ENCODE measurements at regions not wholly inside any gene's neighbourhood (a gene's known extent, or its start where the extent isn't known, plus 50 kb on each side); places are given as distances from the start of the nearest gene placed in this dataset.

DNA sequence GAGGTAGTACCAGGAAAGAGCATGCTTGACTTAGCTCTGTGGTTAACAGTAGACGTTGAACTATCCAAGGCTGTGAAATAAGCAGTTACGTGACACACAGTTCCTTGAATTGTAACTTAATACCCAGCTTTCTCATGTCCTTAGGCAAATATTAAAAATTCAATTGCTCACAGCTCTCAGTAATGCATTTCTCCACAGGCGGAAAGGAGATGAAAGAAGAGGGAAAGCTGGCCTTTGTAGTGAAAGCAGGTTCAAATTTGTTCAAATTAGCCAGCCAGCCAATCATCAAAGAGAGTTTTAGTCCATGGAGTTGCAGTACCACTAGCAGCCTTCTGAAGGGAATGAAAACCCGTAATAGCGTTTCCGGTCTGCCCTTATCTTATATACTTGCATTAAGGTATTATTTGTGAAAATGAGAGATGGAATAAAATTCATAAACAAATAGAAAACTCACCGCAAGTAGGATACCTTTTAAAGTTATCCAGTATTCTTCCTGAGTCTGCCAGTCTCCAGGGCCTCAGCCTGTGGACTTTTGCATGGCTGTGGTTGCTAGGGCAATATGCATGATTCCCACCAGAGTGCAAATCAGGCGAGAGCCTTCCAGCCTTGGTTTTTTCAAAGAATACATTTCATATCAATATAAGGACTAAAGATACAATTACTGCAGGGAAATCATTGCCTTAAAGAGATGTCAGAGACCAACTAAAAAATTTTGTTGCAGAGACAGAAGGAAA is 795.5 kb downstream of the TNS3 start:
- no peak for DNase-seq (ENCODE audit: insufficient read length, low spot score, missing footprints)

DNA sequence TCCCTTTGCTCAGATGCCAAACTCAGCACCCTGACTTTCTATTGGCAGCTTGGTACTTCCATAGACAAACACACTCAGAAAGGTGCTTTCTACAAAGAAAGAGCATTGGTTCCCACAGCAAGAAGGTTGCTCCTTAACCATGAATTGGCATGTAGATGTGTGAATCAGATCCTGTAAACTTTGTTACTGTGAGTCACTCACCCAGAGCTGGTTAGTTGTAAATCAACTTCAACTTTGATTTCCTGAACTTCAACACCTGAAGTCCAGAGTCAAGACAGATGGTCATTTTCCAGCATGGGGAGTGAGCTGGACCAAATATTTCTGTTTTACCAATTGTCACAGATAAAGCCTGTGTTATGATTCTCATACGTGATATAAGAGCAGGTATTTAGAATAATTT is 797.2 kb downstream of the TNS3 start:
- Histone ChIP-seq H2AFZ (ENCODE audit: low read length) (no peak overlapping the region), H3K27me3 (ENCODE audit: insufficient read depth, low read length) (no peaks in the 10 kb centered on the region), H3K4me2 (ENCODE audit: insufficient read depth, low read length) (no peak overlapping the region), H3K4me3 (ENCODE audit: insufficient read depth, low read length) (no peak overlapping the region), H3K9me3 (ENCODE audit: low read depth, low read length) (no peaks in the 10 kb centered on the region), H3K36me3 (ENCODE audit: insufficient read depth, low read length) (no peaks in the 10 kb centered on the region), H3K4me1 (ENCODE audit: insufficient read depth, low read length) (peaks cover 21% of the 10 kb centered on the region), H3K27ac (ENCODE audit: low read depth, low read length) (peak overlapping the region; percentile 66), H4K20me1 (ENCODE audit: insufficient read depth, low read length) (no peaks in the 10 kb centered on the region), H3K79me2 (ENCODE audit: insufficient read depth, low read length) (no peaks in the 10 kb centered on the region)
- no peak for TF ChIP-seq CTCF (IDR thresholded peaks at IDR 0.05; ENCODE audit: extremely low read depth, low read depth, low read length)
- DNase-seq (ENCODE audit: insufficient read length, low spot score, missing footprints), result peak; percentile 35

More for the DNA sequence above, 795.5 kb downstream of the TNS3 start:
- Histone ChIP-seq H2AFZ (ENCODE audit: low read length) (peak overlapping the region; percentile 32), H3K4me2 (ENCODE audit: insufficient read depth, low read length) (peak overlapping the region; percentile 39), H3K4me3 (ENCODE audit: insufficient read depth, low read length) (peak overlapping the region; percentile 5), H3K27me3 (ENCODE audit: insufficient read depth, low read length) (no peaks in the 10 kb centered on the region), H3K36me3 (ENCODE audit: insufficient read depth, low read length) (no peaks in the 10 kb centered on the region), H3K27ac (ENCODE audit: low read depth, low read length) (peak overlapping the region; percentile 66), H3K79me2 (ENCODE audit: insufficient read depth, low read length) (no peaks in the 10 kb centered on the region), H4K20me1 (ENCODE audit: insufficient read depth, low read length) (no peaks in the 10 kb centered on the region), H3K4me1 (ENCODE audit: insufficient read depth, low read length) (peaks cover 27% of the 10 kb centered on the region), H3K9me3 (ENCODE audit: low read depth, low read length) (no peaks in the 10 kb centered on the region)
- no peak for TF ChIP-seq CTCF (IDR thresholded peaks at IDR 0.05; ENCODE audit: extremely low read depth, low read depth, low read length)

DNA sequence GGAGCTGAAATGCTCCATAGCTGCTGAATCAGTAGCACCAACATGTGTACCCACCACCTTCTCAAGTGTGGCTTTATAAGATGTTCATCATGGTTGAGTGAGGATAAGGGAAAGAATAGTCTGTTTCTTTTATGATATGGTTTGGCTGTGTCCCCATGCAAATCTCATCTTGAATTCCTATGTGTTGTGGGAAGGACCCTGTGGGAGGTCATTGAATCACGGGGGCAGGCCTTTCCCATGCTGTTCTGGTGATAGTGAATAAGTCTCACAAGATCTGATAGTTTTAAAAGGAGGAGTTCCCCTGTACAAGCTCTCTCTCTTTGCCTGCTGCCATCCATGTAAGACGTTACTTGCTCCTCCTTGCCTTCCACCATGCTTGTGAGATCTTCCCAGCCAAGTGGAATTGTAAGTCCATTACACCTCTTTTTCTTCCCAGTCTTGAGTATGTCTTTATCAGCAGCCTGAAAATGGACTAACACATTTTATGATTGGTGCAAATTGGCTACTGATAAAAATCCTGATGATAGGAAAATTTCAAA is 799.9 kb downstream of the TNS3 start:
- Histone ChIP-seq H3K4me1 (ENCODE audit: insufficient read depth, low read length) (peaks cover 21% of the 10 kb centered on the region), H2AFZ (ENCODE audit: low read length) (peak overlapping the region; percentile 50)
- TF ChIP-seq CTCF (IDR thresholded peaks at IDR 0.05; ENCODE audit: extremely low read depth, low read depth, low read length), result no peak

GRCh38 chr7:46776790-46777189 is 805.1 kb downstream of the TNS3 start:
- H3K4me3 ChIP-seq (ENCODE audit: insufficient read depth, low read length), result no peak overlapping the region
- DNase-seq (ENCODE audit: insufficient read length, low spot score, missing footprints), result peak; percentile 35
- peaks cover 21% of the 10 kb centered on the region for H3K4me1 ChIP-seq (ENCODE audit: insufficient read depth, low read length)
- no peaks in the 10 kb centered on the region for H4K20me1 ChIP-seq (ENCODE audit: insufficient read depth, low read length)
- H3K4me2 ChIP-seq (ENCODE audit: insufficient read depth, low read length), result no peak overlapping the region
- no peaks in the 10 kb centered on the region for H3K27me3 ChIP-seq (ENCODE audit: insufficient read depth, low read length)
- TF ChIP-seq CTCF (IDR thresholded peaks at IDR 0.05; ENCODE audit: extremely low read depth, low read depth, low read length), result peak; percentile 60
- H3K9me3 ChIP-seq (ENCODE audit: low read depth, low read length), result no peaks in the 10 kb centered on the region
- no peaks in the 10 kb centered on the region for H3K79me2 ChIP-seq (ENCODE audit: insufficient read depth, low read length)
- no peaks in the 10 kb centered on the region for H3K36me3 ChIP-seq (ENCODE audit: insufficient read depth, low read length)
- H2AFZ ChIP-seq (ENCODE audit: low read length), result peak overlapping the region; percentile 23
- peak overlapping the region; percentile 70 for H3K27ac ChIP-seq (ENCODE audit: low read depth, low read length)

More for the DNA sequence above, 799.9 kb downstream of the TNS3 start:
- no peak for DNase-seq (ENCODE audit: insufficient read length, low spot score, missing footprints)
- Histone ChIP-seq H3K4me3 (ENCODE audit: insufficient read depth, low read length) (no peak overlapping the region), H3K4me2 (ENCODE audit: insufficient read depth, low read length) (no peak overlapping the region), H3K36me3 (ENCODE audit: insufficient read depth, low read length) (no peaks in the 10 kb centered on the region), H3K27me3 (ENCODE audit: insufficient read depth, low read length) (no peaks in the 10 kb centered on the region), H3K27ac (ENCODE audit: low read depth, low read length) (no peak overlapping the region), H3K9me3 (ENCODE audit: low read depth, low read length) (no peaks in the 10 kb centered on the region), H4K20me1 (ENCODE audit: insufficient read depth, low read length) (no peaks in the 10 kb centered on the region), H3K79me2 (ENCODE audit: insufficient read depth, low read length) (no peaks in the 10 kb centered on the region)

Data from osteoblast (primary cell).